ENCODE measurements at regions not wholly inside any gene's neighbourhood (a gene's known extent, or its start where the extent isn't known, plus 50 kb on each side); places are given as distances from the start of the nearest gene placed in this dataset.

DNA sequence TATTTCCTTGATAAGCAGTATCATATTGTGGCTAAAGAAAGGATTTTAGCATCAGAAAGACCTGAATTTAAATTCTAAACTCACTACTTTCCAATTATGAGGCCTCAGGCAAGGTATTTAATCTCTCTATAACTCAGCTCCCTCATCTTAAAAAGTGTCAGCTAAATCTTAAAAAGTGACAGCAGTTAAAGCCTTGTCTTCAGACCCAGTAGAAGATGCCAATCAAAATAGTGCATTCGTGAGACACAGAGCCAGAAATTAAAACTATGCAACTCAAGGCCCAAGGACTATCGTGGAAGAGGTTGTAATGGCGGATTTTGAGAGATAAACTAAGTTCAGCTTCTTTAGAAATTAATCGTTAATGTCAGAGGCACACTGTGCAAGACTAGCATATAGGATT lies 677.5 kb upstream of the BRINP3 start (continued):
- TF ChIP-seq RARA (CRISPR knock-in tag; IDR thresholded peaks at IDR 0.05) (no peak), U2AF1 (optimal IDR thresholded peaks at IDR 0.05; ENCODE audit: low read depth, low read length) (no peak), KLF15 (CRISPR knock-in tag; IDR thresholded peaks at IDR 0.05; ENCODE audit: borderline replicate concordance) (no peak), ZNF282 (IDR thresholded peaks at IDR 0.05; ENCODE audit: partially characterized antibody) (no peak), MAFG (CRISPR knock-in tag; IDR thresholded peaks at IDR 0.05) (no peak), PAF1 (CRISPR knock-in tag; IDR thresholded peaks at IDR 0.05) (no peak), RBFOX2 (IDR thresholded peaks at IDR 0.05; ENCODE audit: low read depth, low read length) (no peak), ZNF850 (CRISPR knock-in tag; conservative IDR thresholded peaks at IDR 0.05) (no peak)
- TF ChIP-seq, protein P1, sequence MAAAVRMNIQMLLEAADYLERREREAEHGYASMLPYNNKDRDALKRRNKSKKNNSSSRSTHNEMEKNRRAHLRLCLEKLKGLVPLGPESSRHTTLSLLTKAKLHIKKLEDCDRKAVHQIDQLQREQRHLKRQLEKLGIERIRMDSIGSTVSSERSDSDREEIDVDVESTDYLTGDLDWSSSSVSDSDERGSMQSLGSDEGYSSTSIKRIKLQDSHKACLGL (CRISPR knock-in tag; IDR thresholded peaks at IDR 0.05): no peak
- TF ChIP-seq, protein P2, sequence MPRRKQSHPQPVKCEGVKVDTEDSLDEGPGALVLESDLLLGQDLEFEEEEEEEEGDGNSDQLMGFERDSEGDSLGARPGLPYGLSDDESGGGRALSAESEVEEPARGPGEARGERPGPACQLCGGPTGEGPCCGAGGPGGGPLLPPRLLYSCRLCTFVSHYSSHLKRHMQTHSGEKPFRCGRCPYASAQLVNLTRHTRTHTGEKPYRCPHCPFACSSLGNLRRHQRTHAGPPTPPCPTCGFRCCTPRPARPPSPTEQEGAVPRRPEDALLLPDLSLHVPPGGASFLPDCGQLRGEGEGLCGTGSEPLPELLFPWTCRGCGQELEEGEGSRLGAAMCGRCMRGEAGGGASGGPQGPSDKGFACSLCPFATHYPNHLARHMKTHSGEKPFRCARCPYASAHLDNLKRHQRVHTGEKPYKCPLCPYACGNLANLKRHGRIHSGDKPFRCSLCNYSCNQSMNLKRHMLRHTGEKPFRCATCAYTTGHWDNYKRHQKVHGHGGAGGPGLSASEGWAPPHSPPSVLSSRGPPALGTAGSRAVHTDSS (CRISPR knock-in tag; conservative IDR thresholded peaks at IDR 0.05): no peak

DNA sequence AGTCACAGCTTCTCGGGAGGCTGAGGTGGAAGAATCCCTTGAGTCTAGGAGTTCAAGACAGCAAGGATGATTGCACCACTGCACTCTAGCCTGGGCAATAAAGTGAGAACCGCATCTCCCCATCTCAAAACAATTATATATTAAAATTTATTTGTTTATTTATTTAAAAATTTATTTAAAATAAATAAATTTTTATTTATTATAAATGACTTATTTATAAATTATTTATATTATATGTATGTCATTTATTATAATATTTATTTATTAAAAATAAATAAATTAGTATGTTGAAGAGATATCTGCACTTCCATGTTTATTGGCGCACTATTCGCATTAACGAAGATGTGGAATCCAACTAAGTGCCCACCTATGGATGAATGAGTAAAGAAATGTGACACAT lies 683.2 kb upstream of the BRINP3 start:
- no peak for FAIRE-seq
- no TSS peak for BruUV-seq (replicated peaks)
- WGBS (ENCODE audit: low lambda C conversion rate): 68% methylated on average over 5 of the region's 5 CpGs

More for the DNA sequence above, 683.2 kb upstream of the BRINP3 start:
- ChIA-PET POLR2A (no interaction called here), CTCF (ENCODE audit: low intra/inter-chr PET ratio, low total read pairs) (no interaction called here)
- TF ChIP-seq, protein P3, sequence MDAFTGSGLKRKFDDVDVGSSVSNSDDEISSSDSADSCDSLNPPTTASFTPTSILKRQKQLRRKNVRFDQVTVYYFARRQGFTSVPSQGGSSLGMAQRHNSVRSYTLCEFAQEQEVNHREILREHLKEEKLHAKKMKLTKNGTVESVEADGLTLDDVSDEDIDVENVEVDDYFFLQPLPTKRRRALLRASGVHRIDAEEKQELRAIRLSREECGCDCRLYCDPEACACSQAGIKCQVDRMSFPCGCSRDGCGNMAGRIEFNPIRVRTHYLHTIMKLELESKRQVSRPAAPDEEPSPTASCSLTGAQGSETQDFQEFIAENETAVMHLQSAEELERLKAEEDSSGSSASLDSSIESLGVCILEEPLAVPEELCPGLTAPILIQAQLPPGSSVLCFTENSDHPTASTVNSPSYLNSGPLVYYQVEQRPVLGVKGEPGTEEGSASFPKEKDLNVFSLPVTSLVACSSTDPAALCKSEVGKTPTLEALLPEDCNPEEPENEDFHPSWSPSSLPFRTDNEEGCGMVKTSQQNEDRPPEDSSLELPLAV (CRISPR knock-in tag; conservative IDR thresholded peaks at IDR 0.05; ENCODE audit: low read depth): no peak
- TF ChIP-seq NR2F2 (IDR thresholded peaks at IDR 0.05; ENCODE audit: borderline replicate concordance, low read depth) (no peak), NCOA2 (CRISPR knock-in tag; IDR thresholded peaks at IDR 0.05) (no peak), MYNN (CRISPR knock-in tag; IDR thresholded peaks at IDR 0.05; ENCODE audit: low read depth) (no peak), FOXP1 (IDR thresholded peaks at IDR 0.05) (no peak), FOXP1 (CRISPR knock-in tag; IDR thresholded peaks at IDR 0.05) (no peak), NFKB2 (CRISPR knock-in tag; IDR thresholded peaks at IDR 0.05; ENCODE audit: borderline replicate concordance) (no peak), HNRNPK (IDR thresholded peaks at IDR 0.05; ENCODE audit: low read depth, low read length, poor library complexity, severe bottlenecking) (peak; percentile 45), ZNF333 (CRISPR knock-in tag; IDR thresholded peaks at IDR 0.05; ENCODE audit: borderline replicate concordance) (no peak)
- TF ChIP-seq, protein P4, sequence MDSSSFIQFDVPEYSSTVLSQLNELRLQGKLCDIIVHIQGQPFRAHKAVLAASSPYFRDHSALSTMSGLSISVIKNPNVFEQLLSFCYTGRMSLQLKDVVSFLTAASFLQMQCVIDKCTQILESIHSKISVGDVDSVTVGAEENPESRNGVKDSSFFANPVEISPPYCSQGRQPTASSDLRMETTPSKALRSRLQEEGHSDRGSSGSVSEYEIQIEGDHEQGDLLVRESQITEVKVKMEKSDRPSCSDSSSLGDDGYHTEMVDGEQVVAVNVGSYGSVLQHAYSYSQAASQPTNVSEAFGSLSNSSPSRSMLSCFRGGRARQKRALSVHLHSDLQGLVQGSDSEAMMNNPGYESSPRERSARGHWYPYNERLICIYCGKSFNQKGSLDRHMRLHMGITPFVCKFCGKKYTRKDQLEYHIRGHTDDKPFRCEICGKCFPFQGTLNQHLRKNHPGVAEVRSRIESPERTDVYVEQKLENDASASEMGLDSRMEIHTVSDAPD (CRISPR knock-in tag; IDR thresholded peaks at IDR 0.05): no peak
- no peaks in the 10 kb centered on the region for H3K79me2 ChIP-seq (ENCODE audit: insufficient read depth, low read length)
- no peak for DNase-seq (ENCODE audit: low spot score)
- no peak overlapping the region for H3K4me2 ChIP-seq (ENCODE audit: low read depth, low read length)
- no peaks in the 10 kb centered on the region for H3K9me3 ChIP-seq (ENCODE audit: low read length)
- H3K27me3 ChIP-seq (ENCODE audit: control insufficient read depth in 1 of 2, insufficient read depth in 2 of 2, low read length in 2 of 2): no peaks in the 10 kb centered on the region; a peak in 1 of 5 replicates
- intact Hi-C loops (cut with micrococcal nuclease; ENCODE audit: unreplicated experiment) (no loop called here), in situ Hi-C loops (cut with HindIII; ENCODE audit: extremely low pct_ligation_motif_present, low pct_unique_long_range_greater_than_20kb) (no loop called here)
- H2AFZ ChIP-seq (ENCODE audit: low read length): no peak overlapping the region
- no peaks in the 10 kb centered on the region for H4K20me1 ChIP-seq (ENCODE audit: insufficient read depth, low read length)
- H3K4me3 ChIP-seq (replicated peaks in 1 of 3; ENCODE audit: insufficient read depth in 1 of 3, low read depth in 2 of 3, low read length in 3 of 3): no peak overlapping the region
- H3K4me1 ChIP-seq (ENCODE audit: insufficient read depth, low read length): no peaks in the 10 kb centered on the region
- H3K36me3 ChIP-seq (replicated peaks in 1 of 2; ENCODE audit: control insufficient read depth in 1 of 2, insufficient read depth in 2 of 2, low read length in 2 of 2): no peaks in the 10 kb centered on the region
- no peak overlapping the region for H3K9ac ChIP-seq (ENCODE audit: insufficient read depth, low read depth, low read length)
- no peak overlapping the region for H3K27ac ChIP-seq (ENCODE audit: extremely low read length, insufficient read depth, low read length)
- ATAC-seq: no peak

Measured in HepG2 (cell line).